Left ventricle myocardium inferior (tissue), 1 donor: ENCODE measurements at regions not wholly inside any gene's neighbourhood (a gene's known extent, or its start where the extent isn't known, plus 50 kb on each side); places are given as distances from the start of the nearest gene placed in this dataset.
A peak's percentile ranks its signal among the peaks of the same experiment; 100 is the strongest.

Experiments used
- DNase-seq: peaks from one replicate; pipeline ENCODE4 v3.0.0-alpha.2; 2020
- H3K27ac ChIP-seq: fragments of 200-600 bp; replicated peaks from 2 replicates; pipeline ENCODE4 v1.8.0; 2021
- H3K27me3 ChIP-seq: fragments of 200-600 bp; 2 replicates; pipeline ENCODE4 v1.8.0; 2021; ENCODE audit warnings: low read depth
- H3K36me3 ChIP-seq: fragments of 200-600 bp; 2 replicates; pipeline ENCODE4 v1.8.0; 2021
- H3K4me1 ChIP-seq: fragments of 200-600 bp; 2 replicates; pipeline ENCODE4 v1.8.0; 2021
- H3K4me3 ChIP-seq: fragments of 200-600 bp; 2 replicates; pipeline ENCODE4 v1.8.0; 2021; ENCODE audit warnings: mild to moderate bottlenecking, moderate library complexity
- H3K9me3 ChIP-seq: fragments of 200-600 bp; replicated peaks from 2 replicates; pipeline ENCODE4 v1.8.0; 2021
- CTCF ChIP-seq: fragments of 200-600 bp; IDR thresholded peaks from 2 replicates; pipeline ENCODE4 v1.8.0; 2021; ENCODE audit warnings: antibody characterized with exemption, mild to moderate bottlenecking, borderline replicate concordance
- intact Hi-C: fragments of 100-400 bp; cut with micrococcal nuclease; formaldehyde crosslinking; loops from one replicate; pipeline ENCODE4 v1.11.0; 2022
- donor health status: DM: no; HTN: yes; CAD: no; lungs with severe emphysema.

- Histone ChIP-seq H3K9me3 (peaks cover 29% of the 10 kb centered on the region), H3K4me3 (no peak overlapping the region), H3K4me1 (peaks cover 24% of the 10 kb centered on the region), H3K27me3 (no peaks in the 10 kb centered on the region), H3K27ac (no peak overlapping the region), H3K36me3 (no peaks in the 10 kb centered on the region)
- no peak for DNase-seq
- intact Hi-C loops, result no loop called here
- no peak for TF ChIP-seq CTCF
Measured at GRCh38 chr2:172345956-172346555, 81.3 kb upstream of the ITGA6 start.

- H3K4me3 ChIP-seq, result no peak overlapping the region
- intact Hi-C loops, result no loop called here
- peaks cover 26% of the 10 kb centered on the region for H3K9me3 ChIP-seq
- H3K27me3 ChIP-seq, result no peaks in the 10 kb centered on the region
- no peaks in the 10 kb centered on the region for H3K36me3 ChIP-seq
- TF ChIP-seq CTCF, result no peak
- peaks cover 9% of the 10 kb centered on the region for H3K4me1 ChIP-seq
- no peak overlapping the region for H3K27ac ChIP-seq
- DNase-seq, result no peak
Measured at GRCh38 chr2:172348555-172349288, 78.7 kb upstream of the ITGA6 start.

- H3K27me3 ChIP-seq, result no peaks in the 10 kb centered on the region
- H3K4me1 ChIP-seq, result peaks cover 9% of the 10 kb centered on the region
- H3K9me3 ChIP-seq, result peaks cover 15% of the 10 kb centered on the region
- H3K27ac ChIP-seq, result peak overlapping the region; percentile 82
- TF ChIP-seq CTCF, result no peak
- H3K36me3 ChIP-seq, result no peaks in the 10 kb centered on the region
- peak; percentile 82 for DNase-seq
- H3K4me3 ChIP-seq, result no peak overlapping the region
- intact Hi-C loops, result no loop called here
Measured at GRCh38 chr2:172350839-172351479, 76.4 kb upstream of the ITGA6 start.

GRCh38 chr2:172351586-172351985, 75.8 kb upstream of the ITGA6 start:
- intact Hi-C loops, result no loop called here

GRCh38 chr2:172354347-172354746, 73.0 kb upstream of the ITGA6 start:
- Histone ChIP-seq H3K27ac (no peak overlapping the region), H3K36me3 (no peaks in the 10 kb centered on the region), H3K9me3 (no peaks in the 10 kb centered on the region), H3K27me3 (no peaks in the 10 kb centered on the region), H3K4me1 (peaks cover 39% of the 10 kb centered on the region), H3K4me3 (no peak overlapping the region)
- DNase-seq, result no peak
- intact Hi-C loops, result no loop called here
- TF ChIP-seq CTCF, result no peak

More at GRCh38 chr2:172351586-172351985, 75.8 kb upstream of the ITGA6 start:
- Histone ChIP-seq H3K4me1 (peaks cover 12% of the 10 kb centered on the region), H3K36me3 (no peaks in the 10 kb centered on the region), H3K4me3 (no peak overlapping the region), H3K27me3 (no peaks in the 10 kb centered on the region), H3K27ac (peak overlapping the region; percentile 82), H3K9me3 (peaks cover 12% of the 10 kb centered on the region)
- DNase-seq, result no peak
- TF ChIP-seq CTCF, result no peak
